GM10266 (cell line): ENCODE measurements at regions not wholly inside any gene's neighbourhood (a gene's known extent, or its start where the extent isn't known, plus 50 kb on each side); places are given as distances from the start of the nearest gene placed in this dataset.

ENCODE experiments used
- DNase-seq: peaks from one replicate; pipeline ENCODE4 v3.0.0; 2012; ENCODE audit errors: extremely low spot score
- CTCF ChIP-seq: IDR thresholded peaks from 2 replicates; pipeline ENCODE4 v1.5.1; 2012; ENCODE audit warnings: mild to moderate bottlenecking, low read depth; ENCODE audit not compliant: control insufficient read depth, insufficient read depth; ENCODE audit errors: missing control alignments

GRCh38 chr10:94097656-94098055, 103.9 kb downstream of the PLCE1 start:
- DNase-seq: no peak
- no peak for TF ChIP-seq CTCF

GRCh38 chr10:94098896-94099295, 105.2 kb downstream of the PLCE1 start:
- TF ChIP-seq CTCF: no peak
- no peak for DNase-seq

GRCh38 chr10:94101894-94102293, 108.2 kb downstream of the PLCE1 start:
- DNase-seq: no peak
- no peak for TF ChIP-seq CTCF

- DNase-seq: no peak
- no peak for TF ChIP-seq CTCF
Observed at GRCh38 chr10:94102436-94102835, 108.7 kb downstream of the PLCE1 start.

GRCh38 chr10:94103192-94103591, 109.5 kb downstream of the PLCE1 start:
- TF ChIP-seq CTCF: no peak
- no peak for DNase-seq

- no peak for TF ChIP-seq CTCF
- DNase-seq: no peak
Observed at GRCh38 chr10:94103801-94104221, 110.1 kb downstream of the PLCE1 start.

- no peak for DNase-seq
- TF ChIP-seq CTCF: no peak
Observed at GRCh38 chr10:94104316-94105000, 110.7 kb downstream of the PLCE1 start.
